GM03348 (cell line): ENCODE measurements at regions not wholly inside any gene's neighbourhood (a gene's known extent, or its start where the extent isn't known, plus 50 kb on each side); places are given as distances from the start of the nearest gene placed in this dataset.

Experiments used
- DNase-seq: peaks from one replicate; pipeline ENCODE4 v3.0.0; 2012; ENCODE audit warnings: low spot score

- no peak for DNase-seq
These were observed 358.0 kb upstream of the FAT3 start for GRCh38 chr11:91866642-91867041.

DNA sequence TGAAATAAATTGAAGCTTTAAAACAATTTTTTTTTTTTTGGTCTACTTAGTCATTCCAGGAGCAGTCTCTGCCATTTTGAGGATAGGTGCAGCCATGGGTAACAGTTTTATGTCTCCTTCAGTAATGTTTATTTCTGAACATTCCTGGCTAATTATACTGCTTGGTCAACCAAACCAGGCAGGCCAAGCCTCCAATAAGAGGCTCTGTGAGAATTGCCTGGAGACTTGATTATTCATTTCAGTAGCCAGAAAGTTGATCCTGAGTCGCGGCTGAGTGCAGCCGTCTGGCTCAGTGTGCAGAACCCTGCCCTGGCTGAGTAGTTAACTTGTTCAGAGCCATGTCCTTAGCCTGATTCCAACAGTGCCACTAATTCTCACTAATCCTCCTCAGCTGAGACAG, 364.0 kb upstream of the FAT3 start:
- DNase-seq: no peak

DNA sequence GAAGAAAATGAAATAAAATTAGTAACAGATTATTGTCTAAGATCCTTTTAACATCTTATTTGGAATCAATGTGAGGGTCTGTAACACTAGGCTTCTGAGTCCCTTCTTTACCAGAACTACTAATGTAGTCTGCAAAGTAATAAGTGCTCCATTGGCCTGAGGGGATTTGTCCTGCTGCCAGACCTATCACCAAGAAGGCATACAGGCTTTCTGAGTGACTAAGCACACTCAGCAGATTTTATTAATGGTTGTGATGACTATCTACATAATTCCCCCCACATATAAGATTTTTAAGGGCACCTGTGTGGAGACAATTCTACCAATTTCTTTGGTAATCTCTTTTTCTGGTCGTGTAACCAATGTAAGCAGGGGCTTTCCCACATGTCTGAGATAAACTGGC, 365.0 kb upstream of the FAT3 start:
- DNase-seq: no peak

GRCh38 chr11:91857179-91857578, 367.4 kb upstream of the FAT3 start:
- DNase-seq: peak; percentile 60

DNA sequence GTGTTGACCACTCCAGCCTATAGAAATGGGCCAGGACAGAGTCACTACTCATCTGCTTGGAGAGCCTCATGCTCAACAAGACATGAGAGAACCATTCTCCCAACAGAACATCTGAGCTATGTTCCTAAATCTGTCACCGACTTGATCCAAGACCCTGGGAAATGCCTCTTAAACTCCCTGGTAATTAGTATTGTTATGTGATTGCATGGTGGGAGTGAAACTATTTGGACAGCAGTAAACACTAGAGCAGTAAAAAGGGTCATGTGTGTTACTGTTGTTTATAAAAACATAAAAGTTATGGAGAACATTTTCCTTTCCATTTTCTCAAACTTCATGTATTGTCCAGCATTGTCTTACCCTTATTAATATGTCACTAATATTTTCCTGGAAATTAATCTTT, 369.8 kb upstream of the FAT3 start:
- no peak for DNase-seq

- DNase-seq: no peak
These were observed 370.4 kb upstream of the FAT3 start for GRCh38 chr11:91854171-91854570.

GRCh38 chr11:91851908-91852307, 372.7 kb upstream of the FAT3 start:
- no peak for DNase-seq

GRCh38 chr11:91850533-91851275, 373.9 kb upstream of the FAT3 start:
- DNase-seq: no peak

DNA sequence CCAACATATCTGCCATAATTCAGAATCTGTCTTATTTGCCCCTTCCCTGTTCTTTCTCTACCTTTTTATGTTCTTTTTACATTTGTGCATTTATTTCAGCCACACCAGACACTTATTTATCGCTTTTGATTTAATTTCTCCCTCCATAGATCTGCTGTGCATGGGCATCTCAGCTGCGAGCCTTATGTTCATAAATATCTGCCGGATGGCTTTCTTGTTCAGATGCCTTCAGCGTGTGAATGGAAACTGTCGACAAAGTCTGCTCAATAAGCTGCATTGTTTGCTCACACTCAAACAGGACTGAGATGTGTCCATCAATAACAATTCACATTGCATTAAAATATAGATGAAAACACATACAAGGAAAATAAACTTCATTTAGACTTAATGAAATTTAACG, 374.6 kb upstream of the FAT3 start:
- no peak for DNase-seq

- DNase-seq: no peak
These were observed 378.0 kb upstream of the FAT3 start for GRCh38 chr11:91846649-91847048.

- no peak for DNase-seq
These were observed 378.6 kb upstream of the FAT3 start for GRCh38 chr11:91846002-91846401.

DNA sequence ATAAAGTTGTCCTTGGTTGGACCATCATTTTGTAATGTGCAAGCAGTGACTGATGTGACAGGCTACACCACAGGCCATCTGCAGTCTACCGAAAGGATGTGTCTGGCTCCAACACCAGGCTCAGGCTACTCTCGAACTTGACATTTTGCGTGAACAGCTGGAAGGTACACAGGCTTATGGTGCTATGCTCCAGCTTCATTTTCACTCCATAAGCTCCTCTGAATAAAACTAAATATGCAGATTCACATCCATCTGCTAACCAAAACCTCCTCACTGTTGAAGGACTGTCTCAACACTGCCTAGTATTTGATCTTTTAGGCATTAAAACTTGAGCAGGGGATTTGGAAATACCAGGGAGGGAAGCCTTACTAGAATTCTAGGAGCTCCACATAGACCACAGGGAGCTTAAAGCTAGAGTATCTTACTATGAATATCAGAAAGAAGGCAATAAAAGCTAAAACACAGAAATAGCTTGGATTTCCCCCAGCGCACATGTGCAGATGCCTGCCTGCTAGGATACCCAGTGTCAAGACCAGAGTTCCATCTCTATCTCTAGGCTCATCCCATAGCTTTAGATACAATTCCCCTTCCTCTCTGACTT, 383.9 kb upstream of the FAT3 start:
- DNase-seq: no peak

- no peak for DNase-seq
These were observed 386.9 kb upstream of the FAT3 start for GRCh38 chr11:91837411-91838330.

GRCh38 chr11:91835051-91835560, 389.5 kb upstream of the FAT3 start:
- no peak for DNase-seq

DNA sequence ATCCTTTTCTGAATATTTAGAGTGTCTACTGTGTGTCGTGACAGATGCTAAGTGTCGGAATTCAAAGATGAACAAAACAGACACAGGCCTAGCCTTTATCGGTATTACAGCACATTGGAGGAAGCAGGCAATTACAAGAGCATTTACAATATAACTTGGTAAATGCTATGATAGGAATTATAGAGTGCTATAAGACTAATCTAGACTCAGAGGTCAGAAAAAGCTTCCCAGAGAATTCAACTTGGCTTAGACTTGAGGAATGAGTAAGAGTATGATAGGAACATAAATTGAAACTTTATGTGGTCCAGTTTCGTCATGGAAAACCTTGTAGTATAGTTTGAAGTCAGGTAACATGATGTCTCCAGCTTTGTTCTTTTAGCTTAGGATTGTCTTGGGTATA, 395.7 kb upstream of the FAT3 start:
- no peak for DNase-seq

- DNase-seq: no peak
These were observed 398.8 kb upstream of the FAT3 start for GRCh38 chr11:91825777-91826176.

DNA sequence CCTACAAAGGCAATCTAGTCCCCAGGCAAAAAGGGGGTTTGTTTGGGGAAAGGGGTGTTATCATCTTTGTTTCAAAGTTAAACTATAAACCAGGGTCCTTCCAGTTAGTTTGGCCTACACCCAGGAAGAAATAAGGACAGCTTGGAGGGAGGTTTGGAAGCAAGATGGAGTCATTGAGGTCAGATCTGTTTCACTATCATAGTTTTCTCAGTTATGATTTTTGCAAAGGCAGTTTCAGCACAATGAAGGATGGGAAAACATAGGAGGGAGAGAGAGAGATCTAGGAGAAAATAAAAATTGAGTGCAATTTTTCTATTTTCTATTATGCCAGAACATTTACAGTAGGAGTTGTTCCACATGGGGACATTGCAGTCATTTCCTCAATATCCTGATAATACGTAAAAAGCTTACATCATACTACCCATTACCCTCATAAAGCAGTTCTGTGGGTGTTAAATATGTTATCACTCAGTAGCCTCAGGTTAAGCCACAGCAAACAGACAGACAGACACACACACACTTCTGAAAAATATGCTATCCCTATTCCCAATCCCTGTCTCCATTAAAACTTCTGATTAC, 401.3 kb upstream of the FAT3 start:
- DNase-seq: no peak

- DNase-seq: no peak
These were observed 401.8 kb upstream of the FAT3 start for GRCh38 chr11:91822805-91823204.

DNA sequence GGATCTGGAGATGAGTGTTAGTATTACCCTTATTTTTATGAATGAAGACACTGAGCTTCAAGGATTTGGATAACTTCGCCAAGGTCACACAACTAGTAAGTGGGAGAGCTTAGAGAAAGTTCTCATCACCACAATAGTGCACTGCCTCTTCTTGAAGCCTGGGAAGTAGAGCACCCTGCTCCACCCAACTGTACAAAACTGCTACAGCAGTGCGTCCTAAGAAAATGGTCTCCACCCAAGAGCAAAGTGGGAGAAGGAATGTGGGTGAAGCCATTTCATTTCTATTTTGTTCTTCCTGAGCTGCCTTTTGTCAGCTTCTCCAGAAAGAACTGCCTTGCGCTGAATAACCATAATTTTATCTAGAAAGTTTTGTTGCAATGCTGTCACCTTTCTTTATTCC, 403.9 kb upstream of the FAT3 start:
- DNase-seq: no peak

- DNase-seq: no peak
These were observed 404.8 kb upstream of the FAT3 start for GRCh38 chr11:91819777-91820176.

- DNase-seq: no peak
These were observed 405.4 kb upstream of the FAT3 start for GRCh38 chr11:91819195-91819594.

GRCh38 chr11:91817996-91818395, 406.6 kb upstream of the FAT3 start:
- no peak for DNase-seq
